ENCODE measurements at regions not wholly inside any gene's neighbourhood (a gene's known extent, or its start where the extent isn't known, plus 50 kb on each side); places are given as distances from the start of the nearest gene placed in this dataset.

GRCh38 chr3:39000008-39000450, 51.7 kb downstream of the SCN11A start:
- H3K27me3 Mint-ChIP-seq: peaks cover 39% of the 10 kb centered on the region
- H3K9me3 Mint-ChIP-seq: no peaks in the 10 kb centered on the region
- no peak overlapping the region for H3K4me3 Mint-ChIP-seq
- ATAC-seq (replicated peaks; ENCODE audit: extremely low read depth, poor library complexity, severe bottlenecking): peak; percentile 46
- DNase-seq (ENCODE audit: low spot score in 2 of 2): no peak
- no peaks in the 10 kb centered on the region for H3K4me1 Mint-ChIP-seq
- H3K36me3 Mint-ChIP-seq (ENCODE audit: insufficient read depth): peaks cover 2% of the 10 kb centered on the region
- no peak overlapping the region for H3K27ac Mint-ChIP-seq (ENCODE audit: low read depth)

GRCh38 chr3:38998086-38998485, 53.7 kb downstream of the SCN11A start:
- no peak for ATAC-seq (replicated peaks; ENCODE audit: extremely low read depth, poor library complexity, severe bottlenecking)
- Mint-ChIP-seq H3K27me3 (peaks cover 44% of the 10 kb centered on the region), H3K27ac (ENCODE audit: low read depth) (no peak overlapping the region), H3K9me3 (no peaks in the 10 kb centered on the region), H3K4me1 (no peaks in the 10 kb centered on the region), H3K36me3 (ENCODE audit: insufficient read depth) (no peaks in the 10 kb centered on the region), H3K4me3 (no peak overlapping the region)
- no peak for DNase-seq (ENCODE audit: low spot score in 2 of 2)

GRCh38 chr3:38996193-38996592, 55.6 kb downstream of the SCN11A start:
- H3K4me1 Mint-ChIP-seq: no peaks in the 10 kb centered on the region
- no peak overlapping the region for H3K4me3 Mint-ChIP-seq
- H3K36me3 Mint-ChIP-seq (ENCODE audit: insufficient read depth): no peaks in the 10 kb centered on the region
- no peaks in the 10 kb centered on the region for H3K9me3 Mint-ChIP-seq
- no peak for ATAC-seq (replicated peaks; ENCODE audit: extremely low read depth, poor library complexity, severe bottlenecking)
- no peak overlapping the region for H3K27ac Mint-ChIP-seq (ENCODE audit: low read depth)
- no peak for DNase-seq (ENCODE audit: low spot score in 2 of 2)
- peaks cover 59% of the 10 kb centered on the region for H3K27me3 Mint-ChIP-seq

- no peak overlapping the region for H3K27ac Mint-ChIP-seq (ENCODE audit: low read depth)
- no peaks in the 10 kb centered on the region for H3K9me3 Mint-ChIP-seq
- no peaks in the 10 kb centered on the region for H3K36me3 Mint-ChIP-seq (ENCODE audit: insufficient read depth)
- H3K27me3 Mint-ChIP-seq: peaks cover 72% of the 10 kb centered on the region
- no peaks in the 10 kb centered on the region for H3K4me1 Mint-ChIP-seq
- no peak for DNase-seq (ENCODE audit: low spot score in 2 of 2)
- ATAC-seq (replicated peaks; ENCODE audit: extremely low read depth, poor library complexity, severe bottlenecking): no peak
- no peak overlapping the region for H3K4me3 Mint-ChIP-seq
Measured at GRCh38 chr3:38994251-38994650, 57.5 kb downstream of the SCN11A start.

- ATAC-seq (replicated peaks; ENCODE audit: extremely low read depth, poor library complexity, severe bottlenecking) (no peak), DNase-seq (ENCODE audit: low spot score in 2 of 2) (no peak)
- H3K4me1 Mint-ChIP-seq: no peaks in the 10 kb centered on the region
- no peaks in the 10 kb centered on the region for H3K36me3 Mint-ChIP-seq (ENCODE audit: insufficient read depth)
- H3K9me3 Mint-ChIP-seq: no peaks in the 10 kb centered on the region
- no peak overlapping the region for H3K27ac Mint-ChIP-seq (ENCODE audit: low read depth)
- H3K4me3 Mint-ChIP-seq: no peak overlapping the region
- H3K27me3 Mint-ChIP-seq: peaks cover 66% of the 10 kb centered on the region
Measured at GRCh38 chr3:38992117-38992760, 59.5 kb downstream of the SCN11A start.

- ATAC-seq (replicated peaks; ENCODE audit: extremely low read depth, poor library complexity, severe bottlenecking): no peak
- H3K4me1 Mint-ChIP-seq: no peaks in the 10 kb centered on the region
- no peak overlapping the region for H3K4me3 Mint-ChIP-seq
- DNase-seq (ENCODE audit: low spot score in 2 of 2): no peak
- H3K27ac Mint-ChIP-seq (ENCODE audit: low read depth): no peak overlapping the region
- peaks cover 52% of the 10 kb centered on the region for H3K27me3 Mint-ChIP-seq
- no peaks in the 10 kb centered on the region for H3K36me3 Mint-ChIP-seq (ENCODE audit: insufficient read depth)
- H3K9me3 Mint-ChIP-seq: no peaks in the 10 kb centered on the region
Measured at GRCh38 chr3:38990621-38991020, 61.1 kb downstream of the SCN11A start.

- no peaks in the 10 kb centered on the region for H3K9me3 Mint-ChIP-seq
- no peaks in the 10 kb centered on the region for H3K4me1 Mint-ChIP-seq
- ATAC-seq (replicated peaks; ENCODE audit: extremely low read depth, poor library complexity, severe bottlenecking) (no peak), DNase-seq (ENCODE audit: low spot score in 2 of 2) (no peak)
- peaks cover 47% of the 10 kb centered on the region for H3K27me3 Mint-ChIP-seq
- H3K4me3 Mint-ChIP-seq: no peak overlapping the region
- no peak overlapping the region for H3K27ac Mint-ChIP-seq (ENCODE audit: low read depth)
- no peaks in the 10 kb centered on the region for H3K36me3 Mint-ChIP-seq (ENCODE audit: insufficient read depth)
Measured at GRCh38 chr3:38989917-38990510, 61.7 kb downstream of the SCN11A start.

GRCh38 chr3:38988955-38989354, 62.8 kb downstream of the SCN11A start:
- Mint-ChIP-seq H3K27me3 (peaks cover 43% of the 10 kb centered on the region), H3K4me1 (no peaks in the 10 kb centered on the region), H3K36me3 (ENCODE audit: insufficient read depth) (no peaks in the 10 kb centered on the region), H3K27ac (ENCODE audit: low read depth) (no peak overlapping the region), H3K9me3 (no peaks in the 10 kb centered on the region), H3K4me3 (no peak overlapping the region)
- ATAC-seq (replicated peaks; ENCODE audit: extremely low read depth, poor library complexity, severe bottlenecking) (no peak), DNase-seq (ENCODE audit: low spot score in 2 of 2) (no peak)

GRCh38 chr3:38987456-38987855, 64.3 kb downstream of the SCN11A start:
- no peak for DNase-seq (ENCODE audit: low spot score in 2 of 2)
- Mint-ChIP-seq H3K4me3 (no peak overlapping the region), H3K27me3 (peaks cover 30% of the 10 kb centered on the region), H3K27ac (ENCODE audit: low read depth) (no peak overlapping the region), H3K9me3 (no peaks in the 10 kb centered on the region), H3K36me3 (ENCODE audit: insufficient read depth) (no peaks in the 10 kb centered on the region), H3K4me1 (no peaks in the 10 kb centered on the region)
- ATAC-seq (replicated peaks; ENCODE audit: extremely low read depth, poor library complexity, severe bottlenecking): no peak

GRCh38 chr3:38986901-38987300, 64.8 kb downstream of the SCN11A start:
- Mint-ChIP-seq H3K4me3 (no peak overlapping the region), H3K36me3 (ENCODE audit: insufficient read depth) (no peaks in the 10 kb centered on the region), H3K9me3 (no peaks in the 10 kb centered on the region), H3K4me1 (no peaks in the 10 kb centered on the region), H3K27ac (ENCODE audit: low read depth) (no peak overlapping the region), H3K27me3 (peaks cover 25% of the 10 kb centered on the region)
- DNase-seq (ENCODE audit: low spot score in 2 of 2): no peak
- ATAC-seq (replicated peaks; ENCODE audit: extremely low read depth, poor library complexity, severe bottlenecking): no peak

- no peaks in the 10 kb centered on the region for H3K36me3 Mint-ChIP-seq (ENCODE audit: insufficient read depth)
- H3K9me3 Mint-ChIP-seq: no peaks in the 10 kb centered on the region
- H3K27ac Mint-ChIP-seq (ENCODE audit: low read depth): no peak overlapping the region
- no peaks in the 10 kb centered on the region for H3K4me1 Mint-ChIP-seq
- DNase-seq (ENCODE audit: low spot score in 2 of 2): no peak
- peaks cover 24% of the 10 kb centered on the region for H3K27me3 Mint-ChIP-seq
- H3K4me3 Mint-ChIP-seq: no peak overlapping the region
- ATAC-seq (replicated peaks; ENCODE audit: extremely low read depth, poor library complexity, severe bottlenecking): no peak
Measured at GRCh38 chr3:38985981-38986380, 65.8 kb downstream of the SCN11A start.

GRCh38 chr3:38985581-38985980, 66.2 kb downstream of the SCN11A start:
- ATAC-seq (replicated peaks; ENCODE audit: extremely low read depth, poor library complexity, severe bottlenecking): no peak
- no peaks in the 10 kb centered on the region for H3K9me3 Mint-ChIP-seq

GRCh38 chr3:38984731-38985130, 67.0 kb downstream of the SCN11A start:
- ATAC-seq (replicated peaks; ENCODE audit: extremely low read depth, poor library complexity, severe bottlenecking) (no peak), DNase-seq (ENCODE audit: low spot score in 2 of 2) (no peak)
- Mint-ChIP-seq H3K27me3 (peaks cover 24% of the 10 kb centered on the region), H3K9me3 (no peaks in the 10 kb centered on the region), H3K36me3 (ENCODE audit: insufficient read depth) (no peaks in the 10 kb centered on the region), H3K27ac (ENCODE audit: low read depth) (no peak overlapping the region), H3K4me3 (no peak overlapping the region), H3K4me1 (no peaks in the 10 kb centered on the region)

More at GRCh38 chr3:38985581-38985980, 66.2 kb downstream of the SCN11A start:
- Mint-ChIP-seq H3K4me1 (no peaks in the 10 kb centered on the region), H3K27ac (ENCODE audit: low read depth) (no peak overlapping the region), H3K4me3 (no peak overlapping the region), H3K36me3 (ENCODE audit: insufficient read depth) (no peaks in the 10 kb centered on the region), H3K27me3 (peaks cover 24% of the 10 kb centered on the region)
- DNase-seq (ENCODE audit: low spot score in 2 of 2): no peak
